A673 (cell line): ENCODE measurements at regions not wholly inside any gene's neighbourhood (a gene's known extent, or its start where the extent isn't known, plus 50 kb on each side); places are given as distances from the start of the nearest gene placed in this dataset.

Experiments
- BruUV-seq: library from RNA; stranded (reverse); fragments of 400-500 nt; replicated peaks from 2 replicates; lab custom pipeline; 2021; lab: Mats Ljungman, UMichigan
- CTCF ChIA-PET: fragments of 300-600 bp; sonication (Branson Sonifier 250); formaldehyde crosslinking; loops from one replicate; lab custom pipeline; 2022; ENCODE audit warnings: antibody characterized with exemption; lab: Charles Lee
- POLR2A ChIA-PET: fragments of 300-600 bp; sonication (Branson Sonifier 250); formaldehyde crosslinking; loops from one replicate; lab custom pipeline; 2022; ENCODE audit warnings: antibody characterized with exemption; ENCODE audit not compliant: low non-redundant PET; lab: Charles Lee
- DNase-seq: peaks from one replicate; pipeline ENCODE4 v3.0.0-alpha.2; 2015; ENCODE audit warnings: low spot score
- H3K27ac ChIP-seq: fragments of 200-600 bp; sonication (generic); 2 replicates; pipeline ENCODE4 v1.5.1; 2016; ENCODE audit warnings: mixed run types, low read depth, mild to moderate bottlenecking, mixed read lengths, antibody characterized with exemption, low read length; ENCODE audit not compliant: poor library complexity, severe bottlenecking
- H3K27me3 ChIP-seq: fragments of 200-600 bp; sonication (generic); replicated peaks from 2 replicates; pipeline ENCODE4 v1.6.1; 2017; ENCODE audit warnings: mixed run types, low read depth, mild to moderate bottlenecking, mixed read lengths, antibody characterized with exemption, low read length; ENCODE audit not compliant: insufficient read depth, poor library complexity
- H3K36me3 ChIP-seq: fragments of 200-600 bp; sonication (generic); 2 replicates; pipeline ENCODE4 v1.6.1; 2016; ENCODE audit warnings: mixed run types, mild to moderate bottlenecking, mixed read lengths, antibody characterized with exemption, low read length; ENCODE audit not compliant: insufficient read depth, poor library complexity, severe bottlenecking
- H3K4me1 ChIP-seq: fragments of 200-600 bp; sonication (generic); 2 replicates; pipeline ENCODE4 v1.6.1; 2017; ENCODE audit warnings: mixed run types, mild to moderate bottlenecking, mixed read lengths, antibody characterized with exemption, low read length; ENCODE audit not compliant: insufficient read depth, poor library complexity, severe bottlenecking
- H3K4me3 ChIP-seq: fragments of 200-600 bp; sonication (generic); 2 replicates; pipeline ENCODE4 v1.5.1; 2016; ENCODE audit warnings: low read depth, mixed run types, mild to moderate bottlenecking, mixed read lengths, low read length; ENCODE audit not compliant: poor library complexity, severe bottlenecking
- H3K9me3 ChIP-seq: fragments of 200-600 bp; sonication (generic); 2 replicates; pipeline ENCODE4 v1.6.1; 2016; ENCODE audit warnings: mixed run types, low read depth, mild to moderate bottlenecking, mixed read lengths, antibody characterized with exemption, low read length; ENCODE audit not compliant: poor library complexity, severe bottlenecking
- EZH2 ChIP-seq: fragments of 200-600 bp; sonication (generic); IDR thresholded peaks from 2 replicates; pipeline ENCODE4 v1.6.1; 2017; ENCODE audit warnings: borderline replicate concordance, low read depth, mild to moderate bottlenecking, mixed read lengths, antibody characterized with exemption, low read length; ENCODE audit not compliant: poor library complexity, severe bottlenecking
- intact Hi-C: fragments of 100-400 bp; cut with micrococcal nuclease; formaldehyde crosslinking; loops from one replicate; pipeline ENCODE4 v1.10.0; 2022; ENCODE audit not compliant: unreplicated experiment
- TF ChIP-seq, protein P1 (sequence below): fragments of 300-800, 200-600 bp; sonication (generic); conservative IDR thresholded peaks from 2 replicates; pipeline ENCODE4 v1.5.1; 2017; ENCODE audit warnings: low read depth, mild to moderate bottlenecking, antibody characterized with exemption, low read length, moderate library complexity, mixed read lengths

DNA sequence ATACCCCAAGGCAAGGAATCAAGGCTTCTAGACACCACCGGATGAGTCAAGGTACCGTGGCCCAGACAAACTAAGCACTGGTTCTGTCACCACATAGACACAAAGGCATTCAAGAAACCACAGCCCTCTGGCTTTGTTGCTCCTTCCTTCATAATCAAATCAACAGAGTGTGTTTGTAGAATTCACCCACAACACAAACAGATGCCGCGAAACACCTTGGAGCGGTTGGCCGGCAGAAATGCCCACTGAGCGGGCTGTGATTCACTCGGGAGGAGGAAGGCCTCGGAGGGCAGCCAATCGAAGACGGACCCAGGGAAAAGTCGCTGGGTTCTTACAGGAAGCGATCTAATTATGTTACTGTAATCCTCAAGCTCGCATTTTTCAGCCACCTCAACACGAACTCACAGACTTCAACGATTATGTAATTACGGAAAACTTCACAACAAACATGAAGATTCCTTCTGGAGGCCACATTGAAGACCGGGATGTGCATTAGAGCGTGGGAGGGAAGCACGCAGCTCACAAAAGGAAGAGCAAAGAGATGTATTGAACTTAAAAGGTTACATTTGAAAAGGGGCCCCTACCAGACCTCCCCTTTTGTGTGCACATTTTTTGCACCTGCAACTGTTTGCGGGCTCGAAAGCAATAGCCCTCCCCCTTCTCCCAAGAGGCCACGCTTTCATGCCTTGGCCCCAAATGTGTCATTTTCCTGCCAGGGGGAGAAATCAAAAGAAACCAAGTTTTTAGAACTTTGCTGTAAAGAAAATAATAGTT, 184.7 kb upstream of the PREP start:
- POLR2A ChIA-PET = no interaction called here
- no peak overlapping the region for H3K4me3 ChIP-seq
- no peak overlapping the region for H3K27ac ChIP-seq
- H3K27me3 ChIP-seq = no peaks in the 10 kb centered on the region
- TF ChIP-seq, protein P1, sequence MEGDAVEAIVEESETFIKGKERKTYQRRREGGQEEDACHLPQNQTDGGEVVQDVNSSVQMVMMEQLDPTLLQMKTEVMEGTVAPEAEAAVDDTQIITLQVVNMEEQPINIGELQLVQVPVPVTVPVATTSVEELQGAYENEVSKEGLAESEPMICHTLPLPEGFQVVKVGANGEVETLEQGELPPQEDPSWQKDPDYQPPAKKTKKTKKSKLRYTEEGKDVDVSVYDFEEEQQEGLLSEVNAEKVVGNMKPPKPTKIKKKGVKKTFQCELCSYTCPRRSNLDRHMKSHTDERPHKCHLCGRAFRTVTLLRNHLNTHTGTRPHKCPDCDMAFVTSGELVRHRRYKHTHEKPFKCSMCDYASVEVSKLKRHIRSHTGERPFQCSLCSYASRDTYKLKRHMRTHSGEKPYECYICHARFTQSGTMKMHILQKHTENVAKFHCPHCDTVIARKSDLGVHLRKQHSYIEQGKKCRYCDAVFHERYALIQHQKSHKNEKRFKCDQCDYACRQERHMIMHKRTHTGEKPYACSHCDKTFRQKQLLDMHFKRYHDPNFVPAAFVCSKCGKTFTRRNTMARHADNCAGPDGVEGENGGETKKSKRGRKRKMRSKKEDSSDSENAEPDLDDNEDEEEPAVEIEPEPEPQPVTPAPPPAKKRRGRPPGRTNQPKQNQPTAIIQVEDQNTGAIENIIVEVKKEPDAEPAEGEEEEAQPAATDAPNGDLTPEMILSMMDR = no peak
- TF ChIP-seq EZH2 = no peak
- no peak for DNase-seq
- intact Hi-C loops = no loop called here
- CTCF ChIA-PET = no interaction called here
- H3K4me1 ChIP-seq = no peaks in the 10 kb centered on the region
- H3K36me3 ChIP-seq = no peaks in the 10 kb centered on the region
- no TSS peak for BruUV-seq
- H3K9me3 ChIP-seq = no peaks in the 10 kb centered on the region

- ChIA-PET CTCF (no interaction called here), POLR2A (no interaction called here)
- Histone ChIP-seq H3K4me1 (no peaks in the 10 kb centered on the region), H3K36me3 (no peaks in the 10 kb centered on the region), H3K27me3 (peaks cover 20% of the 10 kb centered on the region), H3K27ac (no peak overlapping the region), H3K4me3 (no peak overlapping the region), H3K9me3 (no peaks in the 10 kb centered on the region)
- no TSS peak for BruUV-seq
- DNase-seq = no peak
- intact Hi-C loops = no loop called here
- TF ChIP-seq, protein P1 = no peak
- TF ChIP-seq EZH2 = no peak
Observed at GRCh38 chr6:105578179-105578707, 175.4 kb upstream of the PREP start.

DNA sequence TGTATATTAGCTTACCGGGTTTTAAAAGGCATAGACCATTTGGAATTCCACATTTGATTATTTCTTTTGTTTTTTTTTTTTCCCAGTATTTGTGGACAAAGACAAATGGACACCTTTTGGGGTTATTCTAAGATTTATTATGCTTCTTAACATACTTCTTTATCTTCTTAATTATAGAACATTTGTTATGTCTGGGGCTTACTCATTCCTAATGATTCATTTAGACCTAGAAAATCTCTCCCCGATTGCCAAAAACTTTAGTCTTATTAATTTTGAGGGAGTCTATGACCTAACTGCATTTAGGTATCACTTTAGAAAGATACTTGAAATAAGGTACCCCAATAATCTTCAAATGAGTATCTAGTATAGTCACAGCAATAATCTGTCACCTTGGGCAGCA, 170.7 kb upstream of the PREP start:
- CTCF ChIA-PET = no interaction called here
- no TSS peak for BruUV-seq
- POLR2A ChIA-PET = no interaction called here
- intact Hi-C loops = no loop called here
- Histone ChIP-seq H3K27me3 (peaks cover 22% of the 10 kb centered on the region), H3K4me1 (no peaks in the 10 kb centered on the region), H3K27ac (no peak overlapping the region), H3K4me3 (no peak overlapping the region), H3K9me3 (no peaks in the 10 kb centered on the region), H3K36me3 (no peaks in the 10 kb centered on the region)
- DNase-seq = no peak
- no peak for TF ChIP-seq EZH2
- TF ChIP-seq, protein P1 = no peak
